Panc1 (cell line): ENCODE measurements at regions not wholly inside any gene's neighbourhood (a gene's known extent, or its start where the extent isn't known, plus 50 kb on each side); places are given as distances from the start of the nearest gene placed in this dataset.

Experiments
- CTCF ChIP-seq: fragments of 450-650 bp; IDR thresholded peaks from 2 replicates; pipeline ENCODE4 v1.5.1; 2017; ENCODE audit warnings: mild to moderate bottlenecking
- REST ChIP-seq, 2 experiments: IDR thresholded peaks; 2 replicates each; pipeline ENCODE4 v1.6.1; 2011 to 2012; ENCODE audit warnings: low read depth in 2 of 2, control low read depth in 1 of 2, low read length in 1 of 2, mild to moderate bottlenecking in 1 of 2, moderate library complexity in 1 of 2; ENCODE audit not compliant: insufficient read depth in 1 of 2

GRCh38 chr1:99566290-99567021 is 79.5 kb upstream of the PALMD start:
- TF ChIP-seq REST (IDR thresholded peaks at IDR 0.05; ENCODE audit: insufficient read depth in 1 of 2, low read depth in 2 of 2, low read length in 1 of 2), result no peak
- no peak for TF ChIP-seq CTCF
